SU-DHL-6 (cell line): ENCODE measurements at regions not wholly inside any gene's neighbourhood (a gene's known extent, or its start where the extent isn't known, plus 50 kb on each side); places are given as distances from the start of the nearest gene placed in this dataset.

Source experiments
- EZH2phosphoT487 ChIP-seq: fragments of 200-600 bp; sonication (generic), shearing (Covaris generic); conservative IDR thresholded peaks from 2 replicates; pipeline ENCODE4 v1.6.1; 2018; ENCODE audit warnings: mild to moderate bottlenecking, antibody characterized with exemption, low read length, moderate library complexity, mixed read lengths
- TF ChIP-seq, protein P1 (sequence below): fragments of 200-600 bp; sonication (generic); IDR thresholded peaks from one replicate; pipeline ENCODE4 v1.5.1; 2017; ENCODE audit warnings: antibody characterized with exemption, mild to moderate bottlenecking, low read length, moderate library complexity; ENCODE audit not compliant: insufficient read depth, poor library complexity, severe bottlenecking

DNA sequence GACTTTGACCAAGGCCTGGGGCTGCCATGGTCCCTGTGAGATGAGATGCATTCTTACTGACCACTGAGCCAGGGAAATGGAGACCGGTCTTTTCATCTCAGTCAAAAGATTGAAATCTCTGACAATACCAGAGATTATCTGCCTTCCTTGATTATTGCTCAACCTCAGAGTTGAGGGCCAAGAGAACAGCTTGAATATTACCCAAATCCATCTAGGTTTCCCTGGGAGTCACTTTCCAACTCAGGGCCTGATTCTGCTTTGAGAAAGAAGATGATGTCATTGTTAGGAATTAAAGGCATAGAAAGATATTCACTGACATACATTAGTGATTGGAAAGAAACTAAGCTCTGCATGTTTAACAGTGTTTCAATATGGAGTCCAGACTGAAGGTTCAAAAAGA, 515.9 kb upstream of the TBX3 start:
- TF ChIP-seq, protein P1, sequence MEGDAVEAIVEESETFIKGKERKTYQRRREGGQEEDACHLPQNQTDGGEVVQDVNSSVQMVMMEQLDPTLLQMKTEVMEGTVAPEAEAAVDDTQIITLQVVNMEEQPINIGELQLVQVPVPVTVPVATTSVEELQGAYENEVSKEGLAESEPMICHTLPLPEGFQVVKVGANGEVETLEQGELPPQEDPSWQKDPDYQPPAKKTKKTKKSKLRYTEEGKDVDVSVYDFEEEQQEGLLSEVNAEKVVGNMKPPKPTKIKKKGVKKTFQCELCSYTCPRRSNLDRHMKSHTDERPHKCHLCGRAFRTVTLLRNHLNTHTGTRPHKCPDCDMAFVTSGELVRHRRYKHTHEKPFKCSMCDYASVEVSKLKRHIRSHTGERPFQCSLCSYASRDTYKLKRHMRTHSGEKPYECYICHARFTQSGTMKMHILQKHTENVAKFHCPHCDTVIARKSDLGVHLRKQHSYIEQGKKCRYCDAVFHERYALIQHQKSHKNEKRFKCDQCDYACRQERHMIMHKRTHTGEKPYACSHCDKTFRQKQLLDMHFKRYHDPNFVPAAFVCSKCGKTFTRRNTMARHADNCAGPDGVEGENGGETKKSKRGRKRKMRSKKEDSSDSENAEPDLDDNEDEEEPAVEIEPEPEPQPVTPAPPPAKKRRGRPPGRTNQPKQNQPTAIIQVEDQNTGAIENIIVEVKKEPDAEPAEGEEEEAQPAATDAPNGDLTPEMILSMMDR = no peak
- TF ChIP-seq EZH2phosphoT487 = no peak
